Activated T-helper 2 cell treated with anti-CD3 and anti-CD28 coated beads, Interferon-gamma antibody, Interleukin-2, Interleukin-4, amounts not matched to agents 10 μg/mL and 5 μg/mL and 100 μg/mL, durations not matched to agents 14 hours and 24 hours and 36 hours (primary cell): ENCODE measurements at regions not wholly inside any gene's neighbourhood (a gene's known extent, or its start where the extent isn't known, plus 50 kb on each side); places are given as distances from the start of the nearest gene placed in this dataset.
"Not testable (repeated sequence)": the region's sequence is repeated elsewhere in the genome, so short reads cannot be mapped to it uniquely, and the experiment has no call there.

Experiments used
- DNase-seq: peaks from one replicate; pipeline ENCODE4 v3.0.0; 2021; ENCODE audit warnings: low spot score
- H3K27ac Mint-ChIP-seq: one replicate; pipeline ENCODE4 v1.8.0; 2021; ENCODE audit warnings: mixed read lengths
- H3K27me3 Mint-ChIP-seq: one replicate; pipeline ENCODE4 v1.8.0; 2021; ENCODE audit warnings: low read depth, mixed read lengths
- H3K36me3 Mint-ChIP-seq: one replicate; pipeline ENCODE4 v1.8.0; 2021; ENCODE audit warnings: low read depth, mixed read lengths
- H3K4me1 Mint-ChIP-seq: one replicate; pipeline ENCODE4 v1.8.0; 2021; ENCODE audit warnings: low read depth, mixed read lengths
- H3K4me3 Mint-ChIP-seq: one replicate; pipeline ENCODE4 v1.8.0; 2021; ENCODE audit warnings: low read depth, mild to moderate bottlenecking, moderate library complexity, mixed read lengths
- H3K9me3 Mint-ChIP-seq: one replicate; pipeline ENCODE4 v1.8.0; 2021; ENCODE audit warnings: mixed read lengths
- intact Hi-C: fragments of 100-400 bp; cut with micrococcal nuclease; formaldehyde crosslinking; loops from one replicate; pipeline ENCODE4 v1.15.1; 2023

- not testable (repeated sequence) for H3K9me3 Mint-ChIP-seq
Measured at GRCh38 chr22:35165896-35166295, 91.4 kb upstream of the HMGXB4 start.

DNA sequence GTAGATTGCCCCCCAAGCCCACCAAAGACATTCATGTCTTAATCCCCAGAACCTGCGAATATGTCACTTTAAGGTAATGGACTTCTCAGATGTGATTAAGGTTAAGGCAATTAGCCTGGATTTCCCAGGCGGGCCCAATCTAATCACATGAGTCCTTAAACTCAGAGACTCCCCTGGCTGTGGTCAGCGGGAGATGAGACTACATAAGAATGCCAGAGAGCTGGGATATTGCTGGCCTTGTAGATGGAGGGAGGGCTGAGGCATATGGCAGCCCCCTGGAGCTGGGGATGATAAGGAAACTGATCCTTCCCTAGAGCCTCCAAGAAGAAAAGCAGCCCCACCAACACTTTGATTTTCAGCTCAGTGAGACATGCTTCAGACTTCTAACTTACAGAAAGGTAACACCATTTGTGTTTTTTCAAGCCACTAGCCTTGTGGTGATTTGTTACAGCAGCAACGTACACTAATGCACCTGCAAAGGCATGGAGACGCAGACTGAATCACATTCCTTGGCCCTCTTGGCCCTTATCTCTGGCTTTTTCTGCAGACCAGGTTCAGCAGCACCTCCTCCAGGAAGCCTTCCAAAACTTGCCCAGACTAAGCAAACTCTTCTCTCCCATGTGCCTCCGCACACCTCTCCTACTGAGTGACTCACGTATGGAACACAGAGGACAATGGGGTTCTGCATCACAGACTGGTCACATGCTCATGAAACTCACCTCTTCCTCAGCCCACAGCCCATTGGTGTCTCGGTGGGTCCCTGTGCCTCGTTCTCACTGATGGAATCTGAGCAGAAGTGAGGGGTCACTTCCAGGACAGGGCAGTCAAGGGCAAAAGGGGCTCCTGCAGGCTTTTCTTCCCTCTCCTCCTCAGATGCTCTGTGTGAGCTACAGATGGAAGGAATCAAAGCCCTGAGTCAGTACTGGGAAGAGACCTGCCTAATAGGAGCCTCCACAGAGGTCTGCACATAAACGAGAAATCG lies 86.3 kb upstream of the HMGXB4 start:
- Mint-ChIP-seq H3K9me3 (no peaks in the 10 kb centered on the region), H3K36me3 (no peaks in the 10 kb centered on the region), H3K4me3 (no peak overlapping the region), H3K27ac (no peak overlapping the region), H3K27me3 (no peaks in the 10 kb centered on the region), H3K4me1 (no peaks in the 10 kb centered on the region)
- intact Hi-C loops: no loop called here
- DNase-seq: no peak

More at GRCh38 chr22:35165896-35166295, 91.4 kb upstream of the HMGXB4 start:
- H3K4me1 Mint-ChIP-seq, intact Hi-C loops, H3K27ac Mint-ChIP-seq, H3K27me3 Mint-ChIP-seq, H3K4me3 Mint-ChIP-seq, H3K36me3 Mint-ChIP-seq, DNase-seq: not testable (repeated sequence)

GRCh38 chr22:35172442-35172841 lies 84.9 kb upstream of the HMGXB4 start:
- DNase-seq: no peak

DNA sequence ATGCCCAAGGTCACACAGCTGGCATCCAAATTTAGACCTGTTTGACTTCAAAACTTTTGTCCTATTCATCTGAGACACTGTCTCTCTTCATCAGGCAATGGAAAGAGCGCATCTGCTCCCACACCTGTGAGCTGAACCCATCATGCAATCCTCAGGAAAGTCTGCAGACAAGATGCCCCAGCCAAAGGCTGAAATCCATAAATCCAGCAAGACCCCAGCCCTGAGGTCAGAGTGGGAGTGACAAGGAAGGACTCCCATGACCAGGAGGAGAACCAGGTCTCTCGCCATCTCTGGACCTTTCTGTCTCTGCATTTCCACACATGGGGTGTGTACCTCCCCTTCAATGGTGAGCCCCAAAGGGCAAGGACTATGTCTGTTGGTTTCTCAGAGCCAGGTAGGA lies 83.6 kb upstream of the HMGXB4 start:
- DNase-seq: no peak
- Mint-ChIP-seq H3K4me1 (no peaks in the 10 kb centered on the region), H3K27me3 (no peaks in the 10 kb centered on the region), H3K4me3 (no peak overlapping the region), H3K36me3 (no peaks in the 10 kb centered on the region), H3K9me3 (no peaks in the 10 kb centered on the region), H3K27ac (no peak overlapping the region)
- intact Hi-C loops: no loop called here

More at GRCh38 chr22:35172442-35172841, 84.9 kb upstream of the HMGXB4 start:
- Mint-ChIP-seq H3K36me3 (no peaks in the 10 kb centered on the region), H3K9me3 (no peaks in the 10 kb centered on the region), H3K4me1 (no peaks in the 10 kb centered on the region), H3K4me3 (no peak overlapping the region), H3K27ac (no peak overlapping the region), H3K27me3 (no peaks in the 10 kb centered on the region)
- intact Hi-C loops: no loop called here

- no peak overlapping the region for H3K4me3 Mint-ChIP-seq
- H3K9me3 Mint-ChIP-seq: no peaks in the 10 kb centered on the region
- no peaks in the 10 kb centered on the region for H3K27me3 Mint-ChIP-seq
- no peaks in the 10 kb centered on the region for H3K4me1 Mint-ChIP-seq
- no peaks in the 10 kb centered on the region for H3K36me3 Mint-ChIP-seq
- no peak for DNase-seq
- intact Hi-C loops: no loop called here
- no peak overlapping the region for H3K27ac Mint-ChIP-seq
Measured at GRCh38 chr22:35174401-35175038, 82.8 kb upstream of the HMGXB4 start.

DNA sequence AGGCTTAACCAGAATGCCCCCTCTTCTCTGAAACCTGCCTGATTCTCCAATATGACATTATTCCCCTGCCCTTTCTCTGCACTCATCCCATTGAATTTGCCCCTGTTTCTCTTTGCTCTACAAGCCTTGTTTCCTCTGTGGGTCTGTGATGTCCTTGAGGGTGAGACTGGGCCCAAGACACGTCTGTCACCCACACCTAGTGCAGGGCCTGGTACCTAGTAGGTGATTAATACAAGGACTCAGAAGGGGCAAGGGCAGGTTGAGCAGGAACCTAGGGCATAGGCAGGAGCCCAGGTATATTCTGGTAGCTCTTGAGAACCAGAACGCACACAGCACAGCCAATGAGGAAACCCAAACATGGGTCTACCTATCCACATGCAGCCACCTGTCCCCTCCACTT lies 81.9 kb upstream of the HMGXB4 start:
- Mint-ChIP-seq H3K27ac (no peak overlapping the region), H3K4me3 (no peak overlapping the region), H3K36me3 (no peaks in the 10 kb centered on the region), H3K27me3 (no peaks in the 10 kb centered on the region), H3K9me3 (no peaks in the 10 kb centered on the region), H3K4me1 (no peaks in the 10 kb centered on the region)
- intact Hi-C loops: no loop called here
- no peak for DNase-seq

DNA sequence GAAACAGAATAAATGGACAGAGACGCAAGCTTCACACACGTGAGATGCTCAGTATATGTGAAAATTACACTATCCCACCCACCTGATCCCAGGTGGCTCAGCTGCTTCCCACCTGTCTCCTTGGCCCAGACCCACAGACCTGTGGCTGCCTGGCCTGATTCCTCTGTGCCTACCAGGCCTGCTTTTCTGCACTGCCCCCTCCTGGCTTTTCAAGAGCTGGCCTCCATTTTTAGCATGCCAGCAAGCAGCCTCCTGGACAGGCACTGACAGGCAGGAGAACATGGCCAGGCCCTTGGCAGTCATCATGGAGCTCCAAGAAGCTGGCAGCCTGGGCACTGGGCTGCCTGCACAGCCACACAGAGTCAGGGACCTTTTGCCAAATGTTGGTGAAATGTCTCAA lies 79.5 kb upstream of the HMGXB4 start:
- Mint-ChIP-seq H3K9me3 (no peaks in the 10 kb centered on the region), H3K27ac (no peak overlapping the region), H3K4me1 (no peaks in the 10 kb centered on the region), H3K36me3 (no peaks in the 10 kb centered on the region), H3K4me3 (no peak overlapping the region), H3K27me3 (no peaks in the 10 kb centered on the region)
- DNase-seq: no peak
- intact Hi-C loops: no loop called here

DNA sequence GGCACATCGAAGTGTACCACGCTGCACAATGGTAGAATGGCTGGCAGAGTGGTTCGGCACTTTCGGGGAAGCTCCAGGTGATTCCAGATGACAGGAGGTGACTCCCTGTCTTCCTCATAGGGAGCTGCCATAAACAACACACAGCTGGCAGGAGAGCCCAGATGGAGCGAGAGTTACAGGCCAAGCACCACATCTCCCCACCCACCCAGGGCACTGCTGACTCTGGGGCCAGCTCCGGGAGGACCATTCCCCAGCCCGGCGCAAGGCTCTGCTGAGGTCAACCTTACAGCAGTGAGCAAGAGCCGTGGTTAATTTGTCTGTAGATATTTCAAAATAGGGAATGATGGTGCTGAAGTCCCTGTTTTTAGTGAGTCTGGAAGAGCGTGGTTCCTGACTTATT lies 78.8 kb upstream of the HMGXB4 start:
- Mint-ChIP-seq H3K27me3 (no peaks in the 10 kb centered on the region), H3K4me3 (no peak overlapping the region), H3K36me3 (no peaks in the 10 kb centered on the region), H3K27ac (no peak overlapping the region), H3K4me1 (no peaks in the 10 kb centered on the region), H3K9me3 (no peaks in the 10 kb centered on the region)
- intact Hi-C loops: no loop called here
- no peak for DNase-seq

GRCh38 chr22:35183917-35184316 lies 73.4 kb upstream of the HMGXB4 start:
- no peak overlapping the region for H3K27ac Mint-ChIP-seq
- no peaks in the 10 kb centered on the region for H3K27me3 Mint-ChIP-seq
- intact Hi-C loops: no loop called here
- H3K4me3 Mint-ChIP-seq: no peak overlapping the region
- no peak for DNase-seq
- no peaks in the 10 kb centered on the region for H3K36me3 Mint-ChIP-seq
- H3K4me1 Mint-ChIP-seq: no peaks in the 10 kb centered on the region
- H3K9me3 Mint-ChIP-seq: peaks cover 5% of the 10 kb centered on the region

DNA sequence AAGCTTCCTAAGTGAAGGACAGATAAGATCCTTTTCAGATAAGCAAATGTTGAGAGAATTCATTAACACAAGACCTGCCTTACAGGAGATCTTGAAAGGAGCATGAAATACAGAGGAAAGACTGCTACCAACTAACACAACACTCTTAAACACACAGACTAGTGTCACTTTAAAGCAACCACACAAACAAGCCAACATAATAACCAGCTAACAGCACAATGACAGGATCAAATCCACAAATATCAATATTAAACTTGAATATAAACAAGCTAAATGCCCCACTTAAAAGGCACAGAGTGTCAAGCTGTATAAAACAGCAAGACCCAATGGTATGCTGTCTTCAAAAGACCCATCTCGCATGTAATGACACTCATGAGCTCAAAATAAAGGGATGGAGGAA lies 70.8 kb upstream of the HMGXB4 start:
- Mint-ChIP-seq H3K27ac (no peak overlapping the region), H3K27me3 (no peaks in the 10 kb centered on the region), H3K36me3 (no peaks in the 10 kb centered on the region), H3K4me1 (no peaks in the 10 kb centered on the region), H3K9me3 (peaks cover 21% of the 10 kb centered on the region), H3K4me3 (no peak overlapping the region)
- DNase-seq: no peak
- intact Hi-C loops: no loop called here

DNA sequence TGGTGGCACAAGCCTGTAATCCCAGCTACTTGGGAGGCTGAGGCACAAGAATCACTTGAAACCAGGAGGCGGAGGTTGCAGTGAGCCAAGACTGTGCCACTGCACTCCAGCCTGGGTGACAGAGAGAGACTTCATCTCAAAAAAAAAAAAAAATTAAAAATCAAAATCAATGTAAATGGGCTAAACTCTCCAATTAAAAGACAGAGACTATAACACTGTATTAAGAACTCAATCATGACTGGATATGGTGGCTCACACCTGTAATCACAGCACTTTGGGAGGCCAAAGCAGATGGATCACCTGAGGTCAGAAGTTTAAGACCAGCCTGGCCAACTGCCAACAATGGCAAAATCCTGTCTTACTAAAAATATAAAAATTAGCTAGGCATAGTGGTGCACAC lies 68.4 kb upstream of the HMGXB4 start:
- H3K27me3 Mint-ChIP-seq, H3K4me1 Mint-ChIP-seq, H3K36me3 Mint-ChIP-seq, H3K4me3 Mint-ChIP-seq, intact Hi-C loops, H3K27ac Mint-ChIP-seq, DNase-seq: not testable (repeated sequence)
- H3K9me3 Mint-ChIP-seq: peaks cover 21% of the 10 kb centered on the region

DNA sequence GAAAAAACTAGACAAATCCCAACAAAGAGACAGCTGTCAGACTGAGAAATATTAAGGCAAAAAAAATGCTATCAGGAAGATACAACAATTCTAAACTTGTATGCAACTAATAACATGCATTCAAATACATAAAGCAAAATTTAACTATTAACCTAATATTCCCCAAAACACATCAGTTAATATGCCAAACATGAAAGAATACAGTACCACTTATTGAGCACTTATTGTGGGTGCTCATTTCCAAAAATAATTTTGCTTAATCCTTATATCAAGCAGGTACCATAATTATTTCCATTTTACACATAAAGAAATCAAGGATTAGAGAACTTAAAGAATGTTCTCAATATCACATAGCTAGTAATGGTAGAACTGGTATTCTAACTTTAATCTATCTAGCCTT lies 67.7 kb upstream of the HMGXB4 start:
- H3K9me3 Mint-ChIP-seq: peaks cover 21% of the 10 kb centered on the region
- intact Hi-C loops: no loop called here
- H3K27me3 Mint-ChIP-seq: no peaks in the 10 kb centered on the region
- no peak overlapping the region for H3K4me3 Mint-ChIP-seq
- H3K4me1 Mint-ChIP-seq: no peaks in the 10 kb centered on the region
- no peak overlapping the region for H3K27ac Mint-ChIP-seq
- no peaks in the 10 kb centered on the region for H3K36me3 Mint-ChIP-seq
- no peak for DNase-seq

DNA sequence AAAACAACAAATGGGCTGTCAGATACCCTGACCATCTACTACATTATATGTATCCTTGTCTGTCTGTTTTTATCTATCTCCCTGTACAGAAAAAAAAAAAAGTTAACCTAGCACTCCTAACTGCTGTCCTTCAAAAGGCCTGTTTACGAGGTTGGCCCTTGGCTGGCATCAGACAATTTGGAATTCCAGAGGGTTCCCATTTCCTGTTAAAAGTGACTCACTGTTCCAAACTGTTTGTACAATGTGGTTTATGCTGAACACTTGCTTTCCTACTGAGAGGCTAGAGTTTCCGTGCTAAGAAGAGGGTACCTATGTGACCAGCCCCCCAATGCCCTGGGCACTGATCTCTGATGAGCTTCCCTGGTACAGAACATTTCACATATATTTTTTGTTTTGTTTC lies 65.9 kb upstream of the HMGXB4 start:
- peaks cover 21% of the 10 kb centered on the region for H3K9me3 Mint-ChIP-seq
- H3K27me3 Mint-ChIP-seq: no peaks in the 10 kb centered on the region
- H3K4me1 Mint-ChIP-seq: no peaks in the 10 kb centered on the region
- no peaks in the 10 kb centered on the region for H3K36me3 Mint-ChIP-seq
- intact Hi-C loops: no loop called here
- no peak for DNase-seq
- H3K4me3 Mint-ChIP-seq: no peak overlapping the region
- no peak overlapping the region for H3K27ac Mint-ChIP-seq
